ENCODE measurements at regions not wholly inside any gene's neighbourhood (a gene's known extent, or its start where the extent isn't known, plus 50 kb on each side); places are given as distances from the start of the nearest gene placed in this dataset.

GRCh38 chr2:212669761-212670160 lies 131.2 kb upstream of the ERBB4 start:
- TF ChIP-seq, protein P1, sequence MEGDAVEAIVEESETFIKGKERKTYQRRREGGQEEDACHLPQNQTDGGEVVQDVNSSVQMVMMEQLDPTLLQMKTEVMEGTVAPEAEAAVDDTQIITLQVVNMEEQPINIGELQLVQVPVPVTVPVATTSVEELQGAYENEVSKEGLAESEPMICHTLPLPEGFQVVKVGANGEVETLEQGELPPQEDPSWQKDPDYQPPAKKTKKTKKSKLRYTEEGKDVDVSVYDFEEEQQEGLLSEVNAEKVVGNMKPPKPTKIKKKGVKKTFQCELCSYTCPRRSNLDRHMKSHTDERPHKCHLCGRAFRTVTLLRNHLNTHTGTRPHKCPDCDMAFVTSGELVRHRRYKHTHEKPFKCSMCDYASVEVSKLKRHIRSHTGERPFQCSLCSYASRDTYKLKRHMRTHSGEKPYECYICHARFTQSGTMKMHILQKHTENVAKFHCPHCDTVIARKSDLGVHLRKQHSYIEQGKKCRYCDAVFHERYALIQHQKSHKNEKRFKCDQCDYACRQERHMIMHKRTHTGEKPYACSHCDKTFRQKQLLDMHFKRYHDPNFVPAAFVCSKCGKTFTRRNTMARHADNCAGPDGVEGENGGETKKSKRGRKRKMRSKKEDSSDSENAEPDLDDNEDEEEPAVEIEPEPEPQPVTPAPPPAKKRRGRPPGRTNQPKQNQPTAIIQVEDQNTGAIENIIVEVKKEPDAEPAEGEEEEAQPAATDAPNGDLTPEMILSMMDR (IDR thresholded peaks at IDR 0.05) = no peak
- no peak for TF ChIP-seq EP300 (IDR thresholded peaks at IDR 0.05)
- no peak for TF ChIP-seq POLR2AphosphoS5 (IDR thresholded peaks at IDR 0.05)
- no peak for TF ChIP-seq POLR2A (IDR thresholded peaks at IDR 0.05; ENCODE audit: low read depth)
